HG03064 (cell line): ENCODE measurements at regions not wholly inside any gene's neighbourhood (a gene's known extent, or its start where the extent isn't known, plus 50 kb on each side); places are given as distances from the start of the nearest gene placed in this dataset.

Experiments
- ATAC-seq: cut with Tn5 transposase; IDR thresholded peaks from one replicate; pipeline ENCODE4 v1.9.1; 2021; ENCODE audit warnings: low read depth; ENCODE audit not compliant: unreplicated experiment

GRCh38 chr6:105567140-105567539 is 164.3 kb upstream of the PREP start:
- ATAC-seq: no peak

- ATAC-seq: no peak
Measured at GRCh38 chr6:105566503-105566902, 163.6 kb upstream of the PREP start.

GRCh38 chr6:105564121-105564902 is 161.4 kb upstream of the PREP start:
- ATAC-seq: no peak

GRCh38 chr6:105562027-105562426 is 159.1 kb upstream of the PREP start:
- ATAC-seq: no peak

- no peak for ATAC-seq
Measured at GRCh38 chr6:105561486-105561885, 158.6 kb upstream of the PREP start.

GRCh38 chr6:105560611-105561066 is 157.8 kb upstream of the PREP start:
- peak; percentile 97 for ATAC-seq

GRCh38 chr6:105557291-105557690 is 154.4 kb upstream of the PREP start:
- ATAC-seq: no peak

- no peak for ATAC-seq
Measured at GRCh38 chr6:105553171-105553570, 150.3 kb upstream of the PREP start.

- no peak for ATAC-seq
Measured at GRCh38 chr6:105550955-105551620, 148.2 kb upstream of the PREP start.

GRCh38 chr6:105546754-105547153 is 143.9 kb upstream of the PREP start:
- no peak for ATAC-seq

GRCh38 chr6:105545947-105546731 is 143.3 kb upstream of the PREP start:
- ATAC-seq: no peak

GRCh38 chr6:105545228-105545920 is 142.5 kb upstream of the PREP start:
- no peak for ATAC-seq

GRCh38 chr6:105539911-105540310 is 137.0 kb upstream of the PREP start:
- ATAC-seq: no peak

GRCh38 chr6:105537981-105538578 is 135.2 kb upstream of the PREP start:
- no peak for ATAC-seq

GRCh38 chr6:105536961-105537360 is 134.1 kb upstream of the PREP start:
- no peak for ATAC-seq

- ATAC-seq: no peak
Measured at GRCh38 chr6:105533301-105533700, 130.4 kb upstream of the PREP start.

GRCh38 chr6:105526225-105526872 is 123.5 kb upstream of the PREP start:
- ATAC-seq: no peak

- ATAC-seq: no peak
Measured at GRCh38 chr6:105522626-105523322, 119.9 kb upstream of the PREP start.

- ATAC-seq: no peak
Measured at GRCh38 chr6:105519954-105520353, 117.1 kb upstream of the PREP start.
